H1 (cell line): ENCODE measurements at regions not wholly inside any gene's neighbourhood (a gene's known extent, or its start where the extent isn't known, plus 50 kb on each side); places are given as distances from the start of the nearest gene placed in this dataset.

ENCODE experiments used
- CTCF ChIA-PET: fragments of 300-600 bp; sonication (Branson Sonifier 250); formaldehyde crosslinking; loops from one replicate; lab custom pipeline; 2021; ENCODE audit not compliant: partially characterized antibody; lab: Charles Lee
- POLR2A ChIA-PET: fragments of 300-600 bp; sonication (Branson Sonifier 250); formaldehyde crosslinking; loops from one replicate; lab custom pipeline; 2021; ENCODE audit warnings: inconsistent platforms; ENCODE audit not compliant: partially characterized antibody; lab: Charles Lee
- DNase-seq, 2 experiments: peaks; one replicate each; pipeline versions ENCODE4 v3.0.0 to v3.0.0-alpha.2; 2010 to 2022; ENCODE audit warnings: low spot score in 2 of 2, low read depth in 1 of 2, mixed read lengths in 1 of 2
- FAIRE-seq: peaks from 2 replicates; lab custom pipeline; 2011; peaks lifted over from hg19 to GRCh38; lab: Jason Lieb, UNC
- H2AFZ ChIP-seq: 2 replicates; pipeline ENCODE4 v1.8.1; 2012; ENCODE audit warnings: low read length, inconsistent platforms
- H2AK5ac ChIP-seq: 2 replicates; pipeline ENCODE4 v1.6.1; 2013; ENCODE audit warnings: low read depth, low read length
- H2BK120ac ChIP-seq: replicated peaks from 2 replicates; pipeline ENCODE3; 2013; ENCODE audit warnings: low read depth, low read length, inconsistent platforms
- H2BK12ac ChIP-seq: 2 replicates; pipeline ENCODE4 v1.6.1; 2013; ENCODE audit warnings: low read depth, low read length
- H2BK15ac ChIP-seq: 2 replicates; pipeline ENCODE4 v1.6.1; 2013; ENCODE audit warnings: low read length
- H2BK20ac ChIP-seq: 2 replicates; pipeline ENCODE4 v1.6.1; 2013; ENCODE audit warnings: low read length
- H2BK5ac ChIP-seq: 2 replicates; pipeline ENCODE4 v1.6.1; 2013; ENCODE audit warnings: low read depth, low read length
- H3K14ac ChIP-seq: 2 replicates; pipeline ENCODE4 v1.6.1; 2013; ENCODE audit warnings: inconsistent platforms; ENCODE audit not compliant: insufficient read length
- H3K18ac ChIP-seq: 2 replicates; pipeline ENCODE4 v1.6.1; 2013; ENCODE audit warnings: low read length; ENCODE audit errors: extremely low read depth
- H3K23ac ChIP-seq: 2 replicates; pipeline ENCODE4 v1.6.1; 2013; ENCODE audit warnings: inconsistent platforms; ENCODE audit not compliant: insufficient read length
- H3K23me2 ChIP-seq: 2 replicates; pipeline ENCODE4 v1.6.1; 2013; ENCODE audit warnings: low read depth, low read length
- H3K27ac ChIP-seq: 2 replicates; pipeline ENCODE4 v1.6.1; 2011; ENCODE audit warnings: low read depth, low read length, inconsistent platforms
- H3K27me3 ChIP-seq, 4 experiments: replicated peaks in 1 of 4; 1 replicate in 1 of 4; 2 replicates in 3 of 4; pipeline versions ENCODE4 v1.6.1 to v1.8.1; 2011 to 2013; ENCODE audit warnings: low read length in 3 of 4, mild to moderate bottlenecking in 3 of 4, inconsistent platforms in 2 of 4, mixed read lengths in 2 of 4, moderate library complexity in 1 of 4; ENCODE audit not compliant: control insufficient read depth in 3 of 4, insufficient read depth in 3 of 4; ENCODE audit errors: extremely low read depth in 1 of 4
- H3K36me3 ChIP-seq, 4 experiments: 2 replicates each; pipeline versions ENCODE4 v1.6.1 to v1.8.1; 2011 to 2013; ENCODE audit warnings: mild to moderate bottlenecking in 4 of 4, low read length in 3 of 4, moderate library complexity in 2 of 4, control low read depth in 1 of 4, inconsistent platforms in 1 of 4; ENCODE audit not compliant: insufficient read depth in 4 of 4, control insufficient read depth in 2 of 4
- H3K4ac ChIP-seq: replicated peaks from 2 replicates; pipeline ENCODE3; 2013; ENCODE audit warnings: low read length, low read depth, mixed read lengths, inconsistent platforms; ENCODE audit not compliant: insufficient read length
- H3K4me1 ChIP-seq, 4 experiments: replicated peaks in 1 of 4; 1 replicate in 1 of 4; 2 replicates in 3 of 4; pipeline versions ENCODE4 v1.6.1 to v1.8.1; 2011 to 2013; ENCODE audit warnings: low read length in 3 of 4, inconsistent platforms in 2 of 4, mixed read lengths in 1 of 4; ENCODE audit not compliant: insufficient read depth in 4 of 4, control insufficient read depth in 3 of 4
- H3K4me2 ChIP-seq, 2 experiments: 2 replicates each; pipeline versions ENCODE4 v1.6.1 to v1.8.1; 2011 to 2013; ENCODE audit warnings: low read depth in 2 of 2, low read length in 2 of 2, control low read depth in 1 of 2, inconsistent platforms in 1 of 2, mild to moderate bottlenecking in 1 of 2; ENCODE audit not compliant: insufficient read depth in 1 of 2
- H3K4me3 ChIP-seq, 4 experiments: fragments of 200-600, 300-600 bp in 1 of 4; sonication (generic), shearing (Covaris generic), sonication (Bioruptor Twin) in 1 of 4; 2 replicates each; pipeline versions ENCODE4 v1.5.1 to v1.8.1; 2011 to 2016; ENCODE audit warnings: low read length in 4 of 4, low read depth in 3 of 4, control low read depth in 2 of 4, inconsistent platforms in 2 of 4, mild to moderate bottlenecking in 2 of 4, mixed read lengths in 1 of 4, moderate library complexity in 1 of 4; ENCODE audit not compliant: insufficient read depth in 2 of 4; ENCODE audit errors: extremely low read depth in 1 of 4
- H3K56ac ChIP-seq: replicated peaks from 2 replicates; pipeline ENCODE3; 2013; ENCODE audit warnings: low read depth, mild to moderate bottlenecking, mixed read lengths, low read length, inconsistent platforms; ENCODE audit not compliant: insufficient read length
- H3K79me1 ChIP-seq: 2 replicates; pipeline ENCODE4 v1.6.1; 2013; ENCODE audit warnings: low read depth, low read length, control low read depth
- H3K79me2 ChIP-seq, 2 experiments: 2 replicates each; pipeline versions ENCODE4 v1.6.1 to v1.8.1; 2012 to 2013; ENCODE audit warnings: low read length in 2 of 2, mild to moderate bottlenecking in 2 of 2, inconsistent platforms in 1 of 2; ENCODE audit not compliant: insufficient read depth in 2 of 2, control insufficient read depth in 1 of 2
- H3K9ac ChIP-seq, 4 experiments: replicated peaks in 1 of 4; 1 replicate in 1 of 4; 2 replicates in 3 of 4; pipeline versions ENCODE4 v1.6.1 to v1.8.1; 2011 to 2013; ENCODE audit warnings: low read depth in 3 of 4, low read length in 3 of 4, control low read depth in 2 of 4, mild to moderate bottlenecking in 2 of 4, moderate library complexity in 2 of 4, inconsistent platforms in 1 of 4; ENCODE audit errors: extremely low read depth in 1 of 4
- H3K9me3 ChIP-seq, 2 experiments: 2 replicates each; pipeline versions ENCODE4 v1.6.1 to v1.8.1; 2012 to 2013; ENCODE audit warnings: mild to moderate bottlenecking in 2 of 2, moderate library complexity in 2 of 2, control low read depth in 1 of 2, inconsistent platforms in 1 of 2, low read depth in 1 of 2, low read length in 1 of 2, mixed read lengths in 1 of 2; ENCODE audit not compliant: insufficient read depth in 2 of 2
- H4K20me1 ChIP-seq, 2 experiments: replicated peaks in 1 of 2; 2 replicates each; pipeline versions ENCODE3 to v1.8.1; 2011 to 2013; ENCODE audit warnings: inconsistent platforms in 2 of 2, low read length in 2 of 2, mild to moderate bottlenecking in 1 of 2; ENCODE audit not compliant: insufficient read depth in 2 of 2, control insufficient read depth in 1 of 2
- H4K5ac ChIP-seq: 2 replicates; pipeline ENCODE4 v1.6.1; 2013; ENCODE audit warnings: low read length, low read depth, mixed read lengths, inconsistent platforms; ENCODE audit not compliant: insufficient read length
- H4K8ac ChIP-seq: 2 replicates; pipeline ENCODE4 v1.8.0; 2013; ENCODE audit warnings: mild to moderate bottlenecking, moderate library complexity, low read length, inconsistent platforms; ENCODE audit not compliant: insufficient read depth; ENCODE audit errors: extremely low read depth
- H4K91ac ChIP-seq: replicated peaks from 2 replicates; pipeline ENCODE3; 2013; ENCODE audit warnings: low read length, mixed read lengths, inconsistent platforms; ENCODE audit not compliant: insufficient read length
- HDAC6 ChIP-seq: IDR thresholded peaks from one replicate; pipeline ENCODE4 v1.7.1; 2012; ENCODE audit warnings: low read depth, mild to moderate bottlenecking, inconsistent platforms, low read length, moderate library complexity
- JUN ChIP-seq: IDR thresholded peaks from 2 replicates; pipeline ENCODE4 v1.6.1; 2011; ENCODE audit warnings: low read depth, mild to moderate bottlenecking, improper control_type of control experiment, low read length
- WGBS, 2 experiments: shearing (Covaris generic) in 1 of 2; methylation state at CpG; one replicate each; pipeline versions ENCODE4 v1.1.6 to v1.1.7; 2013 to 2015; ENCODE audit warnings: low lambda C conversion rate in 2 of 2, mixed read lengths in 2 of 2, inconsistent platforms in 1 of 2, low coverage in 1 of 2, missing lambda C conversion rate in 1 of 2; ENCODE audit not compliant: insufficient replicate concordance in 2 of 2, insufficient coverage in 1 of 2, insufficient read length in 1 of 2; ENCODE audit errors: extremely low coverage in 1 of 2, missing lambda C conversion rate in 1 of 2; 5-methylcytosine and 5-hydroxymethylcytosine counted together

- H2AK5ac ChIP-seq: no peak overlapping the region
- no peak overlapping the region for H2BK120ac ChIP-seq
- no peak for FAIRE-seq
- no peak overlapping the region for H2BK12ac ChIP-seq
- no peak overlapping the region for H2BK20ac ChIP-seq
- no peak overlapping the region for H4K91ac ChIP-seq
- DNase-seq: no peak
- H3K79me2 ChIP-seq: no peaks in the 10 kb centered on the region
- no peaks in the 10 kb centered on the region for H4K20me1 ChIP-seq
- H3K4ac ChIP-seq: no peak overlapping the region
- H4K5ac ChIP-seq: no peak overlapping the region
- no peaks in the 10 kb centered on the region for H3K27me3 ChIP-seq
- ChIA-PET POLR2A (no interaction called here), CTCF (interaction anchor here (0.9 to 1.5 kb wide), 3 partner anchors 13 to 272 kb away, joined by 3 read pairs; no protein-coding TSS in a partner anchor)
- H3K9ac ChIP-seq: no peak overlapping the region
- no peak overlapping the region for H4K8ac ChIP-seq
- H3K27ac ChIP-seq: no peak overlapping the region
- H2BK15ac ChIP-seq: no peak overlapping the region
- no peak overlapping the region for H2BK5ac ChIP-seq
- H3K4me2 ChIP-seq: no peak overlapping the region
- H3K14ac ChIP-seq: no peak overlapping the region
- H3K4me1 ChIP-seq: peaks cover 0 to under 1% (median 0%) of the 10 kb centered on the region in 4 experiments; a peak in 1 of 7 replicates
- no peaks in the 10 kb centered on the region; a peak in 1 of 4 replicates for H3K9me3 ChIP-seq
- H3K23ac ChIP-seq: no peak overlapping the region
- H3K56ac ChIP-seq: no peak overlapping the region
- H3K18ac ChIP-seq: no peak overlapping the region
- no peak overlapping the region for H3K4me3 ChIP-seq
- H2AFZ ChIP-seq: no peak overlapping the region
- no peaks in the 10 kb centered on the region for H3K36me3 ChIP-seq
- no peaks in the 10 kb centered on the region for H3K23me2 ChIP-seq
- 87% methylated on average over 11 of the region's 11 CpGs; no CpG with 5 or more reads in 1 of the 2 experiments for WGBS, 2 experiments
- H3K79me1 ChIP-seq: no peaks in the 10 kb centered on the region
- TF ChIP-seq JUN: no peak
- no peak for TF ChIP-seq HDAC6
Measured at GRCh38 chr7:131961054-131961680, 404.7 kb upstream of the PODXL start.
